ENCODE measurements at regions not wholly inside any gene's neighbourhood (a gene's known extent, or its start where the extent isn't known, plus 50 kb on each side); places are given as distances from the start of the nearest gene placed in this dataset.

- DNase-seq (ENCODE audit: low spot score) = no peak
- Histone ChIP-seq H3K27ac (peak overlapping the region; percentile 94 to 99), H3K4me3 (no peak overlapping the region)
- TF ChIP-seq, protein P1, sequence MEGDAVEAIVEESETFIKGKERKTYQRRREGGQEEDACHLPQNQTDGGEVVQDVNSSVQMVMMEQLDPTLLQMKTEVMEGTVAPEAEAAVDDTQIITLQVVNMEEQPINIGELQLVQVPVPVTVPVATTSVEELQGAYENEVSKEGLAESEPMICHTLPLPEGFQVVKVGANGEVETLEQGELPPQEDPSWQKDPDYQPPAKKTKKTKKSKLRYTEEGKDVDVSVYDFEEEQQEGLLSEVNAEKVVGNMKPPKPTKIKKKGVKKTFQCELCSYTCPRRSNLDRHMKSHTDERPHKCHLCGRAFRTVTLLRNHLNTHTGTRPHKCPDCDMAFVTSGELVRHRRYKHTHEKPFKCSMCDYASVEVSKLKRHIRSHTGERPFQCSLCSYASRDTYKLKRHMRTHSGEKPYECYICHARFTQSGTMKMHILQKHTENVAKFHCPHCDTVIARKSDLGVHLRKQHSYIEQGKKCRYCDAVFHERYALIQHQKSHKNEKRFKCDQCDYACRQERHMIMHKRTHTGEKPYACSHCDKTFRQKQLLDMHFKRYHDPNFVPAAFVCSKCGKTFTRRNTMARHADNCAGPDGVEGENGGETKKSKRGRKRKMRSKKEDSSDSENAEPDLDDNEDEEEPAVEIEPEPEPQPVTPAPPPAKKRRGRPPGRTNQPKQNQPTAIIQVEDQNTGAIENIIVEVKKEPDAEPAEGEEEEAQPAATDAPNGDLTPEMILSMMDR (IDR thresholded peaks at IDR 0.05) = no peak
Observed at GRCh38 chr2:43082111-43082894, 144.1 kb downstream of the ZFP36L2 start.

DNA sequence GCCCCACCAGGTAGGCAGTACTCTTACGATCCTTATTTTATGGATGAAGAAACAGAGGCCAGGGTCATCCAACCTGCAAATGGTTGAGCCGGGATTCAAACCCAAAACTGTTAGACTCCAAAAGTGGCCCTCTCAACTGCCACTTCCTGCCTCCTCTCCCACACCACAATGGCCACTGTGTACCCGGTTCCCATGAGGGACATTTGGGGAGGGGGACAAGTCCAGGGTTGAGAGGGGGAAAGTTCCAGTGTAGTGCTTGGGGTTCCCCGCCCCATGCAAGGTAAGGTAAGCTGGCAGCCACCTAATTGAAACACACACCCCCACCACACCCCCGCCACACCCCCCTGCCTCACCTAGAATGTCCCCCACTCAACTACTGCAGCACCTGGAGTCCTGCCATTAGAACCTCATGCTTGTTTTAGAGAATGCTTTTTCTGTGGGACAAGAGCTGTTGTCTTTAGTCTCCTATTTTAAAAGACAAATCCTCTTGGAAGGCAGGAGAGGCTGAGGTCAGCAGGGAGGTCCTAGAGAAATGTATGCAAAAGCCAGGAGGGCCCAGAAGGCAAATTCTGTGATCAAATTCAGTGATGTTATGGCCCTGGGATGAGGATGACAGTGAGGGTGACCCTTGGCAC is 145.2 kb downstream of the ZFP36L2 start:
- no peak for DNase-seq (ENCODE audit: low spot score)
- H3K4me3 ChIP-seq = no peak overlapping the region
- TF ChIP-seq, protein P1 (IDR thresholded peaks at IDR 0.05) = no peak
- H3K27ac ChIP-seq = peak overlapping the region in 1 of 2 donors; percentile 99

GRCh38 chr2:43080571-43081021 is 145.8 kb downstream of the ZFP36L2 start:
- Histone ChIP-seq H3K27ac (peak overlapping the region in 1 of 2 donors; percentile 40), H3K4me3 (no peak overlapping the region)
- TF ChIP-seq, protein P1 (IDR thresholded peaks at IDR 0.05) = no peak
- no peak for DNase-seq (ENCODE audit: low spot score)

DNA sequence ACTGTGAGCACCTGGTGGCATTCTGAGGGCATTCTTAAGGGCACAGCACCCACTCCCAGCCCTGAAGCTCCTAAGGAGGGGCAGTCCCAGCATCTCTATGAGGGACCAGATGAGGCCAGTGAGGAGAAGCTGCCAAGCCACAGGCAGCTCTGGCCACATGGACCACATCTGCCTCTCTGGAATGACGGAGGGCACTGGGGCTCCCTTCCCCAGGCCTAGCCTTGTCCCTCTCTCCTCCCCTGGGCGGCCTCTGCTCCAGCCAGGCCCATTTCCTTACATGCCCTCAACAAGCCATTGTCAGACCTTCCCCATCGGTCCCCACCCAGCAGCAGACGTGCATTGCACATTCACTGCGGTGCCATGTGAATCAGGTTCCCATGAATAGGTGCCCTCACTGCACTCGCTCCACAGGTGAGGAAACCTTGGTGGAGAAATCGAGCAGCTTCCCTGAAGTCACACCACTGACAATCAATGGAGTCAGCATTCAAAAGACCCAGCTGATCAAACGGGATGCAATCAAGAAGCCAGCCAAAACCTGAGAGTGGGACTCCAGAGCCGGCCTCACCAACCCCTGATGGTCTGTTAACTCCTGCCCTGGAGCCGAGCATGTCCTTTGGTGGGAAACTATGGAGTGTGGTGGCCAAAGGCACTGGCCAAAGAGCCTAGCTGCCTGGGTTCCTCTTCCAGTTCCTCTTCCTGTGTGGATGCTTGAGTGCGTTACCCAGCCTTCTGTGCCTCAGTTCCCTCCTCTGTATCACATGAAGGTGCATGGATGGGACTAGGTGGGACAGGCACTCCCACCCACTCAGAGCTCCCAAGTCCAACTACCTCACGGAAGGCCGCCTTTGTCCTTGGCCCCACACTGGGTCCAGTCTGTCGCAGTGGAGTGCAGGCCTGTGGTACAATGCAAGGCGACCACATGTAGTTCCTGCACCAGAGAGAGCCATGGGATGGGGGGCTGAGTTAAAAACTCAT is 147.3 kb downstream of the ZFP36L2 start:
- TF ChIP-seq, protein P1 (IDR thresholded peaks at IDR 0.05) = no peak
- H3K27ac ChIP-seq = peak overlapping the region in 1 of 2 donors; percentile 96
- no peak for DNase-seq (ENCODE audit: low spot score)
- no peak overlapping the region for H3K4me3 ChIP-seq

GRCh38 chr2:43078301-43078700 is 148.1 kb downstream of the ZFP36L2 start:
- no peak for DNase-seq (ENCODE audit: low spot score)
- H3K27ac ChIP-seq = peak overlapping the region in 1 of 2 donors; percentile 96
- no peak overlapping the region for H3K4me3 ChIP-seq
- TF ChIP-seq, protein P1 (IDR thresholded peaks at IDR 0.05) = no peak

DNA sequence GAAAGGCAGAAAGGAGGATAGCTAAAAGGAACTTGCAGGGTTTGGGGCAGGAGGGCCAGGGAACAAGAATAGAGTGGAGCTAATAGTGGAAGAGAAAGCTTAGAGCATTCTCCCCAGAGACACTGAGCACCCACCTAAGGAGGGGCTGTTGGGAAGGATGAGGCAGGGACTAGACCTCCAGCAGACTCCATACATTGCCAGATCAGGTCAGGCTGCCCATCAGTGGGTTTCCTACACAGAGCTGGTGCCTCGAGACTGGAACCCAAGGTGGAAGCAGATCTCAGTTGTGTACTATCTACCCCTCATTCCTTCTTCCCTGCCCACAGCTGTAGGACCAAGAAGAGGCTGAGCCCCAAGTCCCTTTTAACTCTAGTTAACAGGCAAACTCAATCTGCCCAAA is 148.5 kb downstream of the ZFP36L2 start:
- peak; percentile 36 for DNase-seq (ENCODE audit: low spot score)
- peak overlapping the region in 1 of 2 donors; percentile 96 for H3K27ac ChIP-seq
- TF ChIP-seq, protein P1 (IDR thresholded peaks at IDR 0.05) = no peak

More for the DNA sequence above, 148.5 kb downstream of the ZFP36L2 start:
- no peak overlapping the region for H3K4me3 ChIP-seq

Data from coronary artery (tissue), 2 donors.